ENCODE measurements at regions not wholly inside any gene's neighbourhood (a gene's known extent, or its start where the extent isn't known, plus 50 kb on each side); places are given as distances from the start of the nearest gene placed in this dataset.

GRCh38 chr1:81221564-81221963 lies 579.2 kb upstream of the ADGRL2 start:
- H3K4me2 ChIP-seq (ENCODE audit: low read depth, low read length), result no peak overlapping the region
- H4K20me1 ChIP-seq (ENCODE audit: insufficient read depth, low read length), result no peaks in the 10 kb centered on the region
- no peak for DNase-seq
- H3F3A ChIP-seq (ENCODE audit: insufficient read depth, low read length), result no peaks in the 10 kb centered on the region
- no peaks in the 10 kb centered on the region for H3K36me3 ChIP-seq (replicated peaks; ENCODE audit: insufficient read depth, low read length)
- H3K9ac ChIP-seq (ENCODE audit: low read length), result no peak overlapping the region
- H3K27ac ChIP-seq (ENCODE audit: low read length), result no peak overlapping the region
- TF ChIP-seq EZH2phosphoT487 (IDR thresholded peaks at IDR 0.05; ENCODE audit: low read length), result no peak
- no peak for TF ChIP-seq EZH2 (optimal IDR thresholded peaks at IDR 0.05; ENCODE audit: low read depth, low read length)
- TF ChIP-seq CTCF (IDR thresholded peaks at IDR 0.05; ENCODE audit: low read length), result no peak
- H3K27me3 ChIP-seq (replicated peaks; ENCODE audit: insufficient read depth, low read length), result no peaks in the 10 kb centered on the region
- H3K79me2 ChIP-seq (ENCODE audit: low read length), result no peaks in the 10 kb centered on the region
- no peaks in the 10 kb centered on the region for H3K4me1 ChIP-seq (ENCODE audit: low read length)
- no peak overlapping the region for H2AFZ ChIP-seq (ENCODE audit: low read length)
- H3K9me3 ChIP-seq (replicated peaks; ENCODE audit: insufficient read depth, low read length), result no peaks in the 10 kb centered on the region
- no peak overlapping the region for H3K4me3 ChIP-seq (ENCODE audit: low read length)
- no peaks in the 10 kb centered on the region for H3K9me2 ChIP-seq (replicated peaks; ENCODE audit: insufficient read depth, low read length)

DNA sequence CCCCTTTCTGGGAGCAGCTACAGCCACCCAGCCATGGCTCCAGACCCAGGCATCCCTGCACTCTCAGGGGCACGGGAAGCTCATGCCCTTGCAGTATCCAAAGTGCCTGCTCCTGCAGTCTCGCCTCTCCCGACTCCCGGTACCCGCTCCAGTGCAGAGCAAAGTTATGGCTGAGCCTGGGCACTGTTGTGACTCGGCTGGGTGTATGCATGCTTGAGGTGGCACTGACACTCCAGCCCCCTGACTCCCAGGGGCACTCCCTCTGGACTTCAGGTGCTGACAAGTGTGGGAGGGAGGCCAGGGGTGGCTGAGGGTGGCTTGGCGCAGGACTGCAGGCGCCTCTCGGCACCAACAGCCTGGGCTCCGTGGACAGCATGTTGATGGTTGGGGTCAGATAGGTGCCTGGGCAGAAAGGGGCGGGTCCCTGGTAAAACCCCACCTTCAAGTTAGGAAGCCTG lies 580.1 kb upstream of the ADGRL2 start:
- Histone ChIP-seq H3K4me2 (ENCODE audit: low read depth, low read length) (no peak overlapping the region), H3K27ac (ENCODE audit: low read length) (no peak overlapping the region), H3K9ac (ENCODE audit: low read length) (no peak overlapping the region), H3K9me3 (replicated peaks; ENCODE audit: insufficient read depth, low read length) (no peaks in the 10 kb centered on the region), H3K36me3 (replicated peaks; ENCODE audit: insufficient read depth, low read length) (no peaks in the 10 kb centered on the region), H3K79me2 (ENCODE audit: low read length) (no peaks in the 10 kb centered on the region), H2AFZ (ENCODE audit: low read length) (no peak overlapping the region), H4K20me1 (ENCODE audit: insufficient read depth, low read length) (no peaks in the 10 kb centered on the region), H3K9me2 (replicated peaks; ENCODE audit: insufficient read depth, low read length) (no peaks in the 10 kb centered on the region), H3K4me1 (ENCODE audit: low read length) (no peaks in the 10 kb centered on the region), H3K27me3 (replicated peaks; ENCODE audit: insufficient read depth, low read length) (no peaks in the 10 kb centered on the region), H3K4me3 (ENCODE audit: low read length) (no peak overlapping the region), H3F3A (ENCODE audit: insufficient read depth, low read length) (no peaks in the 10 kb centered on the region)
- DNase-seq, result no peak
- TF ChIP-seq CTCF (IDR thresholded peaks at IDR 0.05; ENCODE audit: low read length) (no peak), EZH2 (optimal IDR thresholded peaks at IDR 0.05; ENCODE audit: low read depth, low read length) (no peak), EZH2phosphoT487 (IDR thresholded peaks at IDR 0.05; ENCODE audit: low read length) (no peak)

DNA sequence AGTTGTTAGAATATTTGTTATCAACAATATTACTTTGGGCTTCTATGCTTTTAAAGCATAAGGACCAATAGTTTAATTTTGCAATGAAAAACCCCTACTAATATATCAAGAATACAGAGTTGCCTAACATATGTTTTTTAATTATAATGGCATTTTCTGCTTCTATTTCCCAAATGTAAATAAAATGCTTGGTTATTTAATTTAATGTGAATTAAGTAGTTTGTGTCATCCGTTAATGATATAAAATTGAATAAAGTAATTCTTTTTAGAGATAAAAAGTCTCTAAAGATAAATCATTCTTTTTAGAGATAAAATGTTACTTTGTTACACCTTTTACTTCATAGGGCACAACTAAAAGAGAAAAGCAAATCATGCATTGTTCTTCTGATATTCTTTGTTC lies 583.7 kb upstream of the ADGRL2 start:
- H3K27ac ChIP-seq (ENCODE audit: low read length), result no peak overlapping the region
- no peak overlapping the region for H2AFZ ChIP-seq (ENCODE audit: low read length)
- H3K79me2 ChIP-seq (ENCODE audit: low read length), result no peaks in the 10 kb centered on the region
- H3K9me2 ChIP-seq (replicated peaks; ENCODE audit: insufficient read depth, low read length), result no peaks in the 10 kb centered on the region
- H3K36me3 ChIP-seq (replicated peaks; ENCODE audit: insufficient read depth, low read length), result no peaks in the 10 kb centered on the region
- H3F3A ChIP-seq (ENCODE audit: insufficient read depth, low read length), result no peaks in the 10 kb centered on the region
- H3K9me3 ChIP-seq (replicated peaks; ENCODE audit: insufficient read depth, low read length), result no peaks in the 10 kb centered on the region
- H3K4me1 ChIP-seq (ENCODE audit: low read length), result no peaks in the 10 kb centered on the region
- no peak overlapping the region for H3K4me2 ChIP-seq (ENCODE audit: low read depth, low read length)
- DNase-seq, result no peak
- no peak overlapping the region for H3K9ac ChIP-seq (ENCODE audit: low read length)
- H3K4me3 ChIP-seq (ENCODE audit: low read length), result no peak overlapping the region
- TF ChIP-seq EZH2 (optimal IDR thresholded peaks at IDR 0.05; ENCODE audit: low read depth, low read length) (no peak), CTCF (IDR thresholded peaks at IDR 0.05; ENCODE audit: low read length) (no peak), EZH2phosphoT487 (IDR thresholded peaks at IDR 0.05; ENCODE audit: low read length) (no peak)
- H3K27me3 ChIP-seq (replicated peaks; ENCODE audit: insufficient read depth, low read length), result no peaks in the 10 kb centered on the region
- H4K20me1 ChIP-seq (ENCODE audit: insufficient read depth, low read length), result no peaks in the 10 kb centered on the region

Data from MM.1S (cell line).